ENCODE measurements at regions not wholly inside any gene's neighbourhood (a gene's known extent, or its start where the extent isn't known, plus 50 kb on each side); places are given as distances from the start of the nearest gene placed in this dataset.

- DNase-seq (ENCODE audit: low spot score) = no peak
Observed at GRCh38 chr2:129252781-129253460, 726.5 kb upstream of the RAB6C start.

DNA sequence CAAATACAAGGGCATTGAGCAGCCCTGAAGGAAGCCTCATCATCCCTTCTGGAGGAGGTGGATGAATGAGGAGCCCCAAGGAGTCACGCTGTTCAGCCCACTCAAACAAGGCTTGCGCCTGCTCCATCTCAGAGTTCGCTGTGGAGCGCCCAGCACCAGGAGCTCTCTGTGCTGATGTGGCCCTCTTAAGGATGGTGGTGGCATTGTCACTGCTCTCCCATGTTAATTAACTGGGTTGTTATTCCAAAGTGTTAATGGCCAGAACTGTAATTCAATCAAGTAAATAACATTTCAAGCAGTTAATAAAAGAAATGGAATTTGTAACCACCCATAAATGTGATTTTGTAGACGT is 726.0 kb upstream of the RAB6C start:
- DNase-seq (ENCODE audit: low spot score) = no peak

DNA sequence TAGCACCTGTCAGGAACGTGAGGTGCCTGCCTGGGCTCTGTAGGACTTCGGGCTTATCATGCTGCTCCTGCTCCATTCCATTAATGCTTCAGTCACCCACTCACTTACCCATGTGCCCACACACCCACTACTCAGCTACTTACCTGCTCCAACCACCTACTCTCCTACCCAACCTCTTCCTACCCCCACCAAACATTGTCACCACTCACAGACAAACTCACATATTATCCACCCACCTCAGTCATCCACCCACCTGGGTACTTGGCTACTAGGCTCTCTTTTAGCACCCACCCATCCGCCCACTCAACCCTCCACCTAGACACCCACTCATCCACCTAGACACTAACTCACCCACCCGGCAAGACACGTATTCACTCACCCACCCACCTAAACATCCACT is 724.7 kb upstream of the RAB6C start:
- no peak for DNase-seq (ENCODE audit: low spot score)

GRCh38 chr2:129255610-129256313 is 723.7 kb upstream of the RAB6C start:
- DNase-seq (ENCODE audit: low spot score) = no peak

DNA sequence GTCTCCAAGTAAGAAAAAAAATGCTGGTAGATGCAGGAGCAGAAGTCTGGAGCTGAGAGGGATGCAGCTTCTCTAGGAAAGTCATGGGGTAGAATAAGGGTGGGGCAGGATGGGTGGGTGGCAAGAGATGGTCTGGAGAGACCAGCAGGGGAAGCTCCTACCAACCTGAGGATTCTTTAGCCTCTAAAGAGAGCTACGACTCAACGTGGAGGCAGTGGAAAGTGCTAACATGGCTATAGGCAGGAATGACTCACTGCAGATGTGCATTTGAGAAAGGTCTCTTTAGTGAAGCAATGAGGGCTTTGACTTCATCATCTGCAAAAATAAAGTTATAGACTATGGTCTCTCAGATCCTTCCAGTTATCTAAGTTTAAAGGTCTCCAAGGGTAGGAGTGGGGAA is 722.8 kb upstream of the RAB6C start:
- DNase-seq (ENCODE audit: low spot score) = no peak

DNA sequence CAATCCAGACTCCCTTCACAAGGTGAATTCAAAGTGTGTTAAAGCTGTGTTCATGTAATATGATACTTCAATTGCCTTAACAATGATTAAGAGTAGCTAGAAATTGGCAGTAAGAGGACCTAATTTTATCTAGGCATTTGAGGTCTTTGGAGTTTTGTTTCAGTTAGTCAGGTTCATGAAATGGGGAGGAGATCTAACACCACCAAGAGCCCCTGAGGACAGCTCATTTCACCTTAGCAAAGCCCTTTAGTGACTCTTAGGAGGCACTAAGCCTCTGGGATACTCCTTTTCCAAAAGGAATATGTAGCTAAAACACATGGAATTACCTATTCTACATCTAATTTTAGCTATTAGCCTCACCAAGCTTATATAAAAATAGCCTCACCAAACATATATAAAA is 716.5 kb upstream of the RAB6C start:
- DNase-seq (ENCODE audit: low spot score) = no peak

DNA sequence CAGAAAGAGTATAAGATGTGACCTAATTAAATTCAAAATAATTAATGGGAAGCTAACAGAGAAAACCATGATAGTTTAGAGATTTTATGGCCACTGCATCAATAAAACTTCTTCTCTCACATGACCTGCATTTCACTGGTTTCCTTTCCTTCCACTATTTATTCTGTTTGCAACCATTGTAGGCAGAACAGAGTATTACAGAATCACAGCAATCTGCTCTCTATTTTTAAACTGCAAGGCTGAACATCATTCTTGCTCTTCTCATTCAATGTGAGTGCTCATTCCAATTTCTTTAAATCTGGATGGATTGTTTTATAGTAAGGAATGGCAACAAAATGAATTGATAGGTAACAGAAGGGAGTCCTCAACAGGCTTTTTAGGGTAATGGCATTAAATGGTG is 715.5 kb upstream of the RAB6C start:
- no peak for DNase-seq (ENCODE audit: low spot score)

DNA sequence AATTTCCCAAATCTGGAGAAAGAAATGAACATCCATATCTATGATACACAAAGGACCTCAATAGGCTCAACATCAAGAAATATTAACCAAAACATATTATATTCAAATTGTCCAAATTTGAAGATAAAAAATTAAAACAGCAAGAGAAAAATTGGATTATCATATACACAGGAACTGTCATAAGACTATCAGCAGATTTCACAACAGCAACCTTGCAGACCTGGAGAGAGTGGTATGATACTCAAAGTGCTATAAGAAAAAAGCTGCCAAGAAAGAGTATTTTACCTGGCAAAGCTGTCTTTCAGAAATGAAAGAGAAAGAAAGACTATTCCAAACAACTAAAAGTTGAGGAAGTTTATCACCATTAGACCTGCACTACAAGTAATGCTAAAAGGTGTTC is 711.9 kb upstream of the RAB6C start:
- no peak for DNase-seq (ENCODE audit: low spot score)

DNA sequence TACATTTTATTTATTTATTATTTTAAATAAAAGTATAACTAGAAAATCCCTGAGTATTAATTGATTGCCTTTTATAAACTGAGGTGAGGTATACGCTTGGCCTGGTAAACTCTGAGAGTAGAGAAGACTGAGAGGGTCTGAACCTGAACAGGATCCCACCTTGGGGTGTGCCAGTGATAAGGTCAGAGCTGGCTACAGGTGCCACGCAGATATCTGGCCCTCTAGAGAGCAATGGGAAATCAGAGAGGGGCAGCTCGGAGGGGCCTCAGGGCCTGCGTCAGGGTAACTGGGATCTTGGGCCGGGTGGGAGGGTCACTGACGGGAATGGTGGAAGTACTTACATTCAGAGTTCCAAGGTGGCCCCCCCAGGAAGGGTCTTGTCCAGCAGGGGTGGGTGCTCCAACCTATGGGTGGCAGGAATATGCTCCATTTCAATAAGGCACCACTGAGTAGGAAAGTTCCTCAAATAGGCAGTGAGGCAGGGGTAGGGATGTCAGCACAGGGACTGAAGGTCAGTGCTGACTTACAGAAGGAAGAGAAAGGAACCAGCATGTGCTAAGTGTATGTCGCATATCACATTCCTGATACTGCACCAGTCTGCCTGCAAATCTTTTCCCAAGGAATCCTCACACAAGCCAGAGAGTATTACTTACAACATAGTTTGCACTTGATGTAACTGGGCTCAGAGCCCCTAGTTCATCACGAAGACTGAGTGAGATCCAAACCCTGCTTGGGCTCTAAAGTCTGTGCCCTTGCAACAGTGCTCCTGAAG is 706.0 kb upstream of the RAB6C start:
- no peak for DNase-seq (ENCODE audit: low spot score)

- DNase-seq (ENCODE audit: low spot score) = no peak
Observed at GRCh38 chr2:129274038-129274415, 705.4 kb upstream of the RAB6C start.

DNA sequence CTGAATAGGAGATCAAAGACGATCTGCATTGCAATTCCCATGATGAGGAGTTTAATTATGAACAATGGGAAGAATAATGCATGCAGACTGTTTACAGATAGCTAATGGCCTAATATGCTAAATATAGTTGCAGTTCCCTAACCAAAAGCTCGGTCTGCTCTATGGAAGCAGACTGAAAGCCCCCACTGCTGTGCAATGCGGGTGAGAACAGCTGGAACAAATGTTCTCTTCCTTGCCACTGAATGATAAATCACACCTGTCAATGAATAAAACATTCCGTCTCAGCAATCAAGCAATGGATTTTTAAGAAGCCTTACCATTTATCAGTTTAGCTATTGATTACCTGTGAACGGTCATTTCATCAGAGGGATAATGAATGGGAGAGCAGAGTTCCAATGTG is 704.5 kb upstream of the RAB6C start:
- DNase-seq (ENCODE audit: low spot score) = no peak

GRCh38 chr2:129275706-129276105 is 703.8 kb upstream of the RAB6C start:
- no peak for DNase-seq (ENCODE audit: low spot score)

DNA sequence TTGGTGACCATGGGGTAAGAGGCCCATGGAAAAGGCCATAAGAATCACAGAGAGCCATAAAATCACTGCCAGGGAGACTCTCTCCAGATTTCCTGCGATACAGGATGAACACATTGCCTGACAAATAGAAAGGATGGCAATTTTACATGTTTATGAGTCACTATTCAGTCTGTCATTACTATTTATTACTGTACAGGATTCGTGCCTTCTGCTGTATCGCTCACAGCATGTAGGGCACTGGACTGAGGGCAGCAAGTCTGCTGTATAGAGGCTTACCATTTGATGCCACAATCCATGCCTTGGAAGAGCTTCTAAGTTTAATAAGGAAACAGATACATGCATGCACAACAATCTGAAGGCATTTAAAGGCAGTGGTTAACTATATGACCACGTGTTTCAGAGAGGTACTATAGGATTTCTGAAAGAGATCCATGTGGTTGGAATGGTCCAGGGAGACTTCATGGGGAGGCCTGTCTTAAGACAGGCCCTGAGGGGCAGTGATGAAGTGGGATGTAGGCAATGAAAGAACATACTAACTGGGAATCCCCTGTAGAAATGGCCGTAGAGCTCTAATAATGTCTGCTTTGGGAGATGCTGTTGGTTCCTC is 702.4 kb upstream of the RAB6C start:
- DNase-seq (ENCODE audit: low spot score) = no peak

DNA sequence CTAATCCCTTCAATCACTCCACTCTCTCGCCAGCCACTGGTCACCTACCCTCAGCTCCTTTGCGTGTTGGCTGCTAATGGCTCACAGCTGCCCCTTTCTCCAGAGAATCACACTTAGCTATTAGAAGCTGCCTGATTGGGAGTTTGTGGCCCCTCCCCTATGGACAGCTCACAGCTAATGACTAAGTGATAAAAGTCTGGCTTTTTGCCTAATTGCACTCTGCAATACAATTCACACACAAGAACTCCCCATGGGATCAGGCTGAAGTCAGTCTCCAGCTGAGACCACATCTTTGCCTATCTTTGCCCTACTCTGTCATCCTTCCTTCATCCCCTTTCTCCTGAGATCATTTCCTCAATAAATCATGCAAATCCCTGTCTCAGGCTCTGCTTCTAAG is 701.9 kb upstream of the RAB6C start:
- DNase-seq (ENCODE audit: low spot score) = no peak

- no peak for DNase-seq (ENCODE audit: low spot score)
Observed at GRCh38 chr2:129281791-129282530, 697.5 kb upstream of the RAB6C start.

GRCh38 chr2:129285012-129285411 is 694.5 kb upstream of the RAB6C start:
- DNase-seq (ENCODE audit: low spot score) = no peak

DNA sequence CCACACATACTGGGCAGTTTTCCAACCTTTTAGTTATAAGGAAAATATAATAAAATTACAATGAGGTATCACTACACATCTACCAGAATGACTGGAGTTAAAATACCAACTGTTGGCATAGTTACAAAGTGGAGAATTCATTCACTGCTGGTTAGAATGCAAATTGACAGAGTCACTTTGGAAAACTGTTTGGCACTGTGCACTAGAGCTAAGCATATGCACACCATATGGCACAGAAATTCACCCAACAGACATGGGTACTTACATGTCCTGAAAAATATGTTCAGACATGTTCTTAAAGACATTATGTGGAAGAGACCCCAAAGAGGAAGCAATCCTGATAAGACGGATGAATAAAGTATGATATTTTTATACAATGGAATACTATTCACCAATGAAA is 686.1 kb upstream of the RAB6C start:
- no peak for DNase-seq (ENCODE audit: low spot score)

- no peak for DNase-seq (ENCODE audit: low spot score)
Observed at GRCh38 chr2:129296396-129296795, 683.1 kb upstream of the RAB6C start.

- no peak for DNase-seq (ENCODE audit: low spot score)
Observed at GRCh38 chr2:129296806-129297205, 682.7 kb upstream of the RAB6C start.

GRCh38 chr2:129297430-129297829 is 682.0 kb upstream of the RAB6C start:
- no peak for DNase-seq (ENCODE audit: low spot score)

DNA sequence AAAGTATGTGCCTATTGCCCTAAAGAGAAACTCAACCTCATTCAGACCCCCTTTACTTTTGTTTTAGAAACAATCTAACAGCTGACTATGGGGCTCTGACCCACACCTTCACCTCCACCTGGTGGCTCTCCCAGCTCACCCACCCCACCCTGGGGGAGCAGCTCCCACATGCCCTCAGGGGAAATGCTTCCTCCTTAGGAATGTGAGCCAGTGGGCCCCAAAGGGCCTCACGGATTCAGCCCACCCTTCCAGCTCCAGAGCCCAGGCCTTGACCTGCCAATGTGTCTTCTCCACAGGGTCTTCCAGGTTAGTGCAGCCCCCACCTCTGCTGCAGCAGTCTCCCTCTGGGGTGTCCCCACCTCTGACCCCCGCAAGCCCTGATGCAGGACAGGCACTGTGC is 680.1 kb upstream of the RAB6C start:
- DNase-seq (ENCODE audit: low spot score) = no peak

DNA sequence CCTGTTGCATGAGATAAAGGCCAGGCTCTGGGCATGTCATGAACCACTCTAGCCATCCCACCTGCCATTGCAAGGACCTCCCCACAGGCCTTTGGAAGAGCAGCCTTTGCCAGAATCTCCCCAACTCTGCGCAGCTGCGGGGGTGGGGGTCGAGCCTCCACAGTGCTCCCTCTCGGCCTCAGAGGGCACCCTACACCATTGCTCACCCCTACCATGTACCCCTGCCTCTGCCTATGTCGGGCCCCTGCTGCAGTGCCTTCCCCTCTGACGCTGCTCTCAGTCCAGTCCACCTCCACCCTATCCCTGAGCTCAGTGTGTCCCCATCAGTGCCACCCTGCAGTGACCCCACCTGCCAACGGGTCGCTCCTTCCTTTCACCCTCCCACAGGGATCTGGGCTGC is 679.7 kb upstream of the RAB6C start:
- no peak for DNase-seq (ENCODE audit: low spot score)
